AG04450 (cell line): ENCODE measurements at regions not wholly inside any gene's neighbourhood (a gene's known extent, or its start where the extent isn't known, plus 50 kb on each side); places are given as distances from the start of the nearest gene placed in this dataset.

ENCODE experiments used
- CTCF ChIA-PET: fragments of 300-600, 350-600 bp; formaldehyde crosslinking; extraction: SDS; loops from one replicate; lab custom pipeline; 2022; ENCODE audit warnings: antibody characterized with exemption, inconsistent platforms; lab: Charles Lee
- POLR2A ChIA-PET: fragments of 350-600 bp; formaldehyde crosslinking; extraction: SDS; loops from one replicate; lab custom pipeline; 2021; ENCODE audit warnings: antibody characterized with exemption, inconsistent platforms; lab: Yijun Ruan, JAX
- DNase-seq: peaks from one replicate; pipeline ENCODE4 v3.0.0-alpha.2; 2011; ENCODE audit warnings: low read depth, low spot score
- H3K27ac ChIP-seq: one replicate; pipeline ENCODE4 v1.5.1; 2012; ENCODE audit warnings: low read depth, low read length, control low read depth
- H3K27me3 ChIP-seq: one replicate; pipeline ENCODE4 v1.6.0; 2012; ENCODE audit warnings: low read length; ENCODE audit not compliant: control insufficient read depth, insufficient read depth
- H3K4me3 ChIP-seq: 2 replicates; pipeline ENCODE4 v1.5.1; 2011; ENCODE audit warnings: mild to moderate bottlenecking, low read depth, low read length, control low read depth
- H3K9me3 ChIP-seq: 2 replicates; pipeline ENCODE4 v1.5.1; 2012; ENCODE audit warnings: low read length; ENCODE audit not compliant: control insufficient read depth, insufficient read depth
- CTCF ChIP-seq: IDR thresholded peaks from 2 replicates; pipeline ENCODE4 v1.5.1; 2011; ENCODE audit warnings: low read depth, low read length, control low read depth, inconsistent platforms

- ChIA-PET POLR2A (no interaction called here), CTCF (no interaction called here)
- TF ChIP-seq CTCF: no peak
- DNase-seq: no peak
- Histone ChIP-seq H3K4me3 (no peak overlapping the region), H3K9me3 (no peaks in the 10 kb centered on the region), H3K27ac (no peak overlapping the region), H3K27me3 (no peaks in the 10 kb centered on the region)
These were observed 274.2 kb downstream of the ETNK1 start for GRCh38 chr12:22899184-22899583.

GRCh38 chr12:22900401-22900800, 275.4 kb downstream of the ETNK1 start:
- Histone ChIP-seq H3K9me3 (no peaks in the 10 kb centered on the region), H3K4me3 (no peak overlapping the region), H3K27ac (no peak overlapping the region), H3K27me3 (no peaks in the 10 kb centered on the region)
- no peak for TF ChIP-seq CTCF
- ChIA-PET POLR2A (no interaction called here), CTCF (no interaction called here)
- DNase-seq: no peak

DNA sequence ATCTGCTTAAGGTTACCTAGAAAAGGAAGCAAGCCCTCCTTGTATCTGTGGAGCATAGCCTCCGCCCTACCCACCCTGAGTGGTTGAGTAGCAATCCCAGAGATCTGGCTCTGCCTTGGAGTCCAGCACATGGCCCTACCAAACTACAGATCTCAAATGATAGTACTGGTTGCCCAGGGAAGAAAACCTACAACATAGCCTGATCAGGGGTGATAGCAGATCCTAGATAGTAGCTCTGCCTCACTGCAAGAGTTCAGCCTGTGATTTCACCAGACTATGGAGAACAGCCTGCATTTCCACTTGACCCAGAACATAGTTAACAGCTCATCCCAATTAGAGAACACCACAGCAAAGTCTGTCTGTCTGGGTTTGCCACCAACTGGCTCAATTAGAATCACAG, 279.5 kb downstream of the ETNK1 start:
- TF ChIP-seq CTCF: no peak
- H3K9me3 ChIP-seq: no peaks in the 10 kb centered on the region
- H3K27me3 ChIP-seq: no peaks in the 10 kb centered on the region
- no peak for DNase-seq
- H3K4me3 ChIP-seq: no peak overlapping the region
- H3K27ac ChIP-seq: no peak overlapping the region
- POLR2A ChIA-PET: no interaction called here
- CTCF ChIA-PET: no interaction called here

GRCh38 chr12:22916241-22916640, 291.3 kb downstream of the ETNK1 start:
- H3K27ac ChIP-seq: no peak overlapping the region
- POLR2A ChIA-PET: no interaction called here
- no peak overlapping the region for H3K4me3 ChIP-seq
- no peak for DNase-seq
- no peaks in the 10 kb centered on the region for H3K9me3 ChIP-seq
- CTCF ChIA-PET: no interaction called here
- peaks cover 2% of the 10 kb centered on the region for H3K27me3 ChIP-seq
- TF ChIP-seq CTCF: no peak

- H3K27ac ChIP-seq: no peak overlapping the region
These were observed 291.8 kb downstream of the ETNK1 start for GRCh38 chr12:22916815-22917214.

More at GRCh38 chr12:22916815-22917214, 291.8 kb downstream of the ETNK1 start:
- H3K4me3 ChIP-seq: no peak overlapping the region
- H3K27me3 ChIP-seq: peaks cover 2% of the 10 kb centered on the region
- DNase-seq: no peak
- no peak for TF ChIP-seq CTCF
- ChIA-PET CTCF (no interaction called here), POLR2A (no interaction called here)
- H3K9me3 ChIP-seq: no peaks in the 10 kb centered on the region
